DND-41 (cell line): ENCODE measurements at regions not wholly inside any gene's neighbourhood (a gene's known extent, or its start where the extent isn't known, plus 50 kb on each side); places are given as distances from the start of the nearest gene placed in this dataset.

ENCODE experiments used
- ATAC-seq: fragments of 200-7000 bp; cut with Tn5 transposase; 3 replicates; pipeline ENCODE4 v1.9.1; 2021; ENCODE audit warnings: low read depth; ENCODE audit not compliant: insufficient read depth
- DNase-seq: peaks from one replicate; pipeline ENCODE4 v3.0.0-alpha.2; 2020
- H2AFZ ChIP-seq: 2 replicates; pipeline ENCODE4 v1.6.0; 2012; ENCODE audit warnings: low read depth, low read length
- H3K27ac ChIP-seq: 2 replicates; pipeline ENCODE4 v1.5.1; 2012; ENCODE audit warnings: low read length, inconsistent platforms
- H3K27me3 ChIP-seq: fragments of 200-600 bp; sonication (generic); 2 replicates; pipeline ENCODE4 v1.6.0; 2012; ENCODE audit warnings: low read length, mild to moderate bottlenecking, inconsistent platforms; ENCODE audit not compliant: insufficient read depth, poor library complexity
- H3K36me3 ChIP-seq: 2 replicates; pipeline ENCODE4 v1.5.1; 2012; ENCODE audit warnings: low read length, inconsistent platforms; ENCODE audit not compliant: insufficient read depth
- H3K4me1 ChIP-seq: 2 replicates; pipeline ENCODE4 v1.5.1; 2012; ENCODE audit warnings: mild to moderate bottlenecking, low read length; ENCODE audit not compliant: insufficient read depth
- H3K4me2 ChIP-seq: 2 replicates; pipeline ENCODE4 v1.6.0; 2012; ENCODE audit warnings: mild to moderate bottlenecking, moderate library complexity, low read length, inconsistent platforms; ENCODE audit not compliant: insufficient read depth
- H3K4me3 ChIP-seq, 2 experiments: fragments of 200-600 bp in 1 of 2; shearing (Covaris generic) in 1 of 2; 2 replicates each; pipeline ENCODE4 v1.5.1; 2012 to 2016; ENCODE audit warnings: inconsistent platforms in 2 of 2, low read length in 2 of 2, mild to moderate bottlenecking in 2 of 2, low read depth in 1 of 2, moderate library complexity in 1 of 2
- H3K79me2 ChIP-seq: 2 replicates; pipeline ENCODE4 v1.6.0; 2012; ENCODE audit warnings: low read length, inconsistent platforms; ENCODE audit not compliant: insufficient read depth
- H3K9ac ChIP-seq: 2 replicates; pipeline ENCODE4 v1.6.0; 2012; ENCODE audit warnings: low read depth, mild to moderate bottlenecking, inconsistent platforms, low read length, moderate library complexity
- H3K9me3 ChIP-seq: 2 replicates; pipeline ENCODE4 v1.5.1; 2012; ENCODE audit warnings: low read length, moderate library complexity, mild to moderate bottlenecking, inconsistent platforms; ENCODE audit not compliant: insufficient read depth, severe bottlenecking
- H4K20me1 ChIP-seq: 2 replicates; pipeline ENCODE4 v1.6.0; 2012; ENCODE audit warnings: low read length; ENCODE audit not compliant: insufficient read depth
- EZH2 ChIP-seq: IDR thresholded peaks from 3 replicates; pipeline ENCODE4 v1.6.1; 2012; ENCODE audit warnings: borderline replicate concordance, low read depth, mild to moderate bottlenecking, moderate library complexity, low read length, inconsistent platforms; ENCODE audit not compliant: severe bottlenecking
- TF ChIP-seq, protein P1 (sequence below): IDR thresholded peaks from 2 replicates; pipeline ENCODE4 v1.5.1; 2012; ENCODE audit warnings: borderline replicate concordance, low read length, moderate library complexity, mild to moderate bottlenecking; ENCODE audit not compliant: poor library complexity, severe bottlenecking; ENCODE audit errors: extremely low read depth

DNA sequence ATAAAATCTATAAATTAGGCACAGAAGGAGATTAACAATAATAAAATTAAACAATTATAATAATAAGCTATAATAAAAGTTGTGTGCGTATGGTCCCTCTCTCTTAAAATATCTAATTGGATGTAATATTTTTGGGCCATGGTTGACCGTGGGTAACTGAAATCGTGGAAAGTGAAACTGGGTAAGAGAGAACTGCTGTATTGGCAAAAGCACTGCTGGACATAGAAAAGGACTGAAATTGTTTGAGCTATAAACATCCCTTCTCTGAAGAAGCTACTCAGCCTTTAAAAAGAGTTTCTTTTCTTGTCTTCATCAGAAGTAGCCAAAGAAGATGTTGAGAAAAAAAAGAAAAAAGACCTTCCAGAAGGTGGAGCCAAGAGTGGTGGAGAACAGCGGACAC is 379.4 kb downstream of the ZNF521 start:
- no peak for ATAC-seq
- peaks cover 3% of the 10 kb centered on the region for H3K27me3 ChIP-seq
- no peak overlapping the region for H2AFZ ChIP-seq
- H3K4me1 ChIP-seq = no peaks in the 10 kb centered on the region
- no peak overlapping the region for H3K4me2 ChIP-seq
- no peaks in the 10 kb centered on the region for H3K79me2 ChIP-seq
- no peak overlapping the region for H3K9ac ChIP-seq
- no peak for DNase-seq
- H3K4me3 ChIP-seq = no peak overlapping the region
- H4K20me1 ChIP-seq = no peaks in the 10 kb centered on the region
- H3K27ac ChIP-seq = no peak overlapping the region
- H3K9me3 ChIP-seq = no peaks in the 10 kb centered on the region
- no peak for TF ChIP-seq EZH2
- TF ChIP-seq, protein P1, sequence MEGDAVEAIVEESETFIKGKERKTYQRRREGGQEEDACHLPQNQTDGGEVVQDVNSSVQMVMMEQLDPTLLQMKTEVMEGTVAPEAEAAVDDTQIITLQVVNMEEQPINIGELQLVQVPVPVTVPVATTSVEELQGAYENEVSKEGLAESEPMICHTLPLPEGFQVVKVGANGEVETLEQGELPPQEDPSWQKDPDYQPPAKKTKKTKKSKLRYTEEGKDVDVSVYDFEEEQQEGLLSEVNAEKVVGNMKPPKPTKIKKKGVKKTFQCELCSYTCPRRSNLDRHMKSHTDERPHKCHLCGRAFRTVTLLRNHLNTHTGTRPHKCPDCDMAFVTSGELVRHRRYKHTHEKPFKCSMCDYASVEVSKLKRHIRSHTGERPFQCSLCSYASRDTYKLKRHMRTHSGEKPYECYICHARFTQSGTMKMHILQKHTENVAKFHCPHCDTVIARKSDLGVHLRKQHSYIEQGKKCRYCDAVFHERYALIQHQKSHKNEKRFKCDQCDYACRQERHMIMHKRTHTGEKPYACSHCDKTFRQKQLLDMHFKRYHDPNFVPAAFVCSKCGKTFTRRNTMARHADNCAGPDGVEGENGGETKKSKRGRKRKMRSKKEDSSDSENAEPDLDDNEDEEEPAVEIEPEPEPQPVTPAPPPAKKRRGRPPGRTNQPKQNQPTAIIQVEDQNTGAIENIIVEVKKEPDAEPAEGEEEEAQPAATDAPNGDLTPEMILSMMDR = no peak
- H3K36me3 ChIP-seq = no peaks in the 10 kb centered on the region

DNA sequence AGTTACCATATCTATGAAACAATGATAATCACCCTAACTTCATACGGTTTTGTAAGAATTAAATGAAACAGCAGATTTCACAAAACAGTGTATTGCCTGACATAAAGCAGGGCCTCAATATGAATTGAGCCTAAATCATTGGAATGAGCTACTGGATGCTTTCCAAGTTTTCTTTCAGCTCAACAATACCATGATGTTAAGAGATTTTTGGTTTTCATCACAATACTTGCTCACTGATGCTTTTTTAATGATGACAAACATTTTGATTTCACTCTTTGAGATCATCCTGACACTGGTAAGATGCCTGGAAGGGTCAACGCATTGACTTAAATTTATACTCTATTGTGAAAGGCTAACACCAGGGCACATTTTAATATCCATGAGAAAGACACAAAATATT is 377.5 kb downstream of the ZNF521 start:
- TF ChIP-seq, protein P1 = no peak
- no peak for TF ChIP-seq EZH2
- H3K79me2 ChIP-seq = no peaks in the 10 kb centered on the region
- H4K20me1 ChIP-seq = no peaks in the 10 kb centered on the region
- no peak overlapping the region for H3K9ac ChIP-seq
- H3K27ac ChIP-seq = no peak overlapping the region
- peaks cover 6% of the 10 kb centered on the region for H3K27me3 ChIP-seq
- H3K36me3 ChIP-seq = no peaks in the 10 kb centered on the region
- ATAC-seq = no peak
- H3K4me2 ChIP-seq = no peak overlapping the region
- H3K4me3 ChIP-seq = no peak overlapping the region
- no peak overlapping the region for H2AFZ ChIP-seq
- DNase-seq = no peak
- H3K4me1 ChIP-seq = no peaks in the 10 kb centered on the region
- no peaks in the 10 kb centered on the region for H3K9me3 ChIP-seq

DNA sequence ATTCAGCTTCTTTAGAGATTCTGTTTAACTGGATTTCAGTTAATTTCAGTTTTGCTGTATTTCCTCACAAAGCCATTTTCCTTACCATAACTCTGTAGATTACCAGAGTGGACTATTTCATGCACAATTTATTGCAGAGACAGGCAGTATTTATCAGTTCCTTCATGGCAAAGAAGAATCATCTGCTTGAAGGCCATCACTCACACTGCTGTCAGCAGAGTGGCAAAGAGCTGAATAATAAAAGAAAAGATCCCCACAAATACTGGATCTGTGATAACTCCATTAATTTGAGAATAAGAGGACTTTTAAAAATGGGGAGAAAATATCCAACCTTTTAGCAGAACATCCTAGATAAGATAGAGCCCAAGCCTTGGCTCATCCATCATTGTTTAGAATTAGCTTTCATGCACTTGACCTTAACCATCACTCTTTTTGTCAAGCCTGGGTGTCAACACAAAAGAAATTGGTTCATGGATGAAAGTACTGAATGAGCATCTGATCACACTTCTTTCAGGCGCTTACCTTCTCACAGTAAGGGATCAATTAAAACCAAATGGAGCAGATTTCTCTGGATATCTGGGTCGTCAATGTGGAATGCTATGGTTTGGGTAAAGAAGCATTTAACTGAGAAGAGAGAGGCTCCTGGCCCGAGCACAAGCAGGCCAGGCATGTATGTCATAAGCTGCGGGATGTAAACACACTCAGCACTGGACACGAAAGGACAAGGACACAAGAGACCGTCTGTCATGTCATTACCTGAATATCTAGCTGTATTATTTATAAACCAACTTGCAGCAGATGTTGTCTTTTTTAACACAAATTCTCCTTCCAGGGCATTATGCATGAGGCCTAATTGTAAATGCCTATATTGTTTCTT is 376.2 kb downstream of the ZNF521 start:
- TF ChIP-seq, protein P1 = no peak
- TF ChIP-seq EZH2 = no peak
- no peaks in the 10 kb centered on the region for H4K20me1 ChIP-seq
- H3K9ac ChIP-seq = no peak overlapping the region
- no peaks in the 10 kb centered on the region for H3K36me3 ChIP-seq
- no peaks in the 10 kb centered on the region for H3K79me2 ChIP-seq
- DNase-seq = no peak
- H3K4me3 ChIP-seq = no peak overlapping the region
- no peaks in the 10 kb centered on the region for H3K9me3 ChIP-seq
- H2AFZ ChIP-seq = no peak overlapping the region
- no peak for ATAC-seq
- no peak overlapping the region for H3K27ac ChIP-seq
- H3K27me3 ChIP-seq = peaks cover 6% of the 10 kb centered on the region
- H3K4me1 ChIP-seq = no peaks in the 10 kb centered on the region
- no peak overlapping the region for H3K4me2 ChIP-seq
